Peyer's patch (tissue), 4 donors: ENCODE measurements at regions not wholly inside any gene's neighbourhood (a gene's known extent, or its start where the extent isn't known, plus 50 kb on each side); places are given as distances from the start of the nearest gene placed in this dataset.
"Not testable (repeated sequence)": the region's sequence is repeated elsewhere in the genome, so short reads cannot be mapped to it uniquely, and the experiment has no call there.

Source experiments
- CTCF ChIP-seq, 6 experiments: fragments of 450-650 bp in 4 of 6; fragments of 200-600 bp in 2 of 6; sonication (generic) in 1 of 6; IDR thresholded peaks; one replicate each; pipeline ENCODE4 v1.5.1; 2017 to 2019; ENCODE audit warnings: antibody characterized with exemption in 6 of 6, mild to moderate bottlenecking in 3 of 6, moderate library complexity in 1 of 6
- POLR2A ChIP-seq, 2 donors: fragments of 450-650 bp; IDR thresholded peaks; one replicate each; pipeline ENCODE4 v1.5.1; 2017; ENCODE audit warnings: antibody characterized with exemption in 2 of 2, mild to moderate bottlenecking in 2 of 2, moderate library complexity in 2 of 2

- not testable (repeated sequence) for TF ChIP-seq POLR2A, CTCF (IDR thresholded peaks at IDR 0.05)
Observed at GRCh38 chr3:75435794-75436400, 228.2 kb upstream of the FRG2C start.
